Superior temporal gyrus (tissue), 1 donor: ENCODE measurements at regions not wholly inside any gene's neighbourhood (a gene's known extent, or its start where the extent isn't known, plus 50 kb on each side); places are given as distances from the start of the nearest gene placed in this dataset.

ENCODE experiments used
- DNase-seq: peaks from one replicate; pipeline ENCODE4 v3.0.0-alpha.2; 2016; ENCODE audit errors: extremely low spot score

DNA sequence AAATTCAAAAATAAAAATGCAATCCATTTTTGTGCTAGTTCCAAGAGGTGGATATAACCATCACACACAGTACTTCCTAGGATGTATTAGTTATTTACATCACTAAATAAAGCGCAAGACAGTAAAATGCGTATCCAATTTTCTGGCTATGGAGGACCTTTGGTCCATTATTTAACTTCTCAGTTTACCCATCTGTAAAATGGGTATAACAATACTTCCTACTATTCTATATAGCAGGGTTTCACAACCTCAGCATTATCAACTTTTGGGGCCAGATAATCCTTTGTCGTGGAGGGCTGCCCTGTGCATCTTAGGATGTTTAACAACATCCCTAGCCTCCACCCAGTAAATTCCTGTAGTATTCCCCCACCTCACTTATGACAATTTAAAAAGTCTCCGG, 275.1 kb upstream of the PKDCC start:
- no peak for DNase-seq

DNA sequence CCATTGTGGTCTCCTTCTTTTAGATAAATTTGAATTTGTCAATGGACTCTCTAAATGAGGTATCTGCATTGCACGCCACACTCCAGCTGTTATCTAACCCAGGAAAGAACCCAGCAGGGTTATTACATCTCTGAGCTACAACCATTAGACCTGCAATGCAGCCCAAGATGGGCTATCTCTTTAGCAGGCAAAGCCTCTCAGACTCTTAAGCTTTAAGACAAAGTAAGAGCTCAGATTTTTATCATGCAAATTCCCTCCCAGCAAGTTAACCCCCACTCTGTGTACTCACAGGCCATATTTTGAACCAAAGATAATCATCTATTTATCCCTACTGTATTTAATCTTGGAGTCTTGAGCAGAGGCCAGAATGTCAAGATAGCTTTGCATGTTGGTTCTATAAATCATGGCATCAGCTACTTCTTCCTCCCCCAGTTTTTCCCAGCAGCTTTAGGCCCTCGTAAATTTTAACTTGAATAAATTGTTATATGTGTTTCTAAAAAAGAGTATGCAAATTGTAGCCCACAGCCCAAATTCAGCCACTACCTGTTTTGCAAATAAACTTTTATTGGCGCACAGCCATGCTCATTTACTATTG, 273.7 kb upstream of the PKDCC start:
- no peak for DNase-seq

GRCh38 chr2:41775366-41776025, 272.3 kb upstream of the PKDCC start:
- no peak for DNase-seq

- DNase-seq = no peak
Observed at GRCh38 chr2:41779888-41780287, 267.9 kb upstream of the PKDCC start.

DNA sequence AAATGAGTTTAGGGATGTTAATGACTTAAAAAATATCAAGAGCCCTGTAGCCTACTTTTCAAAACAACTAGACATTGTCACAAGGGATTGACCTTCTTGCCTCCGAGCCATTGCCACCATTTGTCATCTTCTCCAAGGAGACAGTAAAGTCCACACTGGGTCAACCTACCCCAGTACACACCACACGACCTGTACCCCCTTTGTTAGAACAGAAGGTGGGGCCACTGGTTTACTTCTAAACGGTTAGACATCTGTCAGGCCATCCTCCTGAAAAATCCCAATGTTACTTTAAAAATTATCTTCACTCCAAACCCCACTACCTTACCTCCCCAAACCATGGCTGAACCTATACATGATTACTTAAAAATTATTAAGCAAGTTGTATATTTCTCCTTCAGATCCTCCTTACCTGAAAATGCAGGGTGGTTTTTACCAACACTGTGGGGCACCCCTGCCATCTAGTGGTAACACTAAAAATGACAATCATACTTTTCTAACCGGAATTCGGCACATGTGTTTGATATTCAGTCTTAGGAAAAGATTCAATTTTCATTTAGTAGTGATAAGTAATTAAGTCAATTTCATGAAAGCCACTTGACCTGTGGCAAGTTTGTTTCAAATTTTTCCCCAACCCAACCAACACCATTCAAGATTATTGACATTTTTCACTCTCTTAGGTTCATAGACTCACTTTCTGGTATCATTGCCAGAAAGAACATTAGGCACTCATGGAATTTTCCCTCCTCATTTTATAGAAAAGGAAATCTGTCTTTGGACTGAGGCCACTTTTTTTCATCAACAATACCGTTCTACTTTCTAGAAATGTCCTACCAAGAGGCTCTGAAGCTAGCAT, 265.3 kb upstream of the PKDCC start:
- DNase-seq = peak; percentile 83

- no peak for DNase-seq
Observed at GRCh38 chr2:41784496-41784895, 263.3 kb upstream of the PKDCC start.

GRCh38 chr2:41785251-41786022, 262.4 kb upstream of the PKDCC start:
- no peak for DNase-seq

GRCh38 chr2:41791523-41791922, 256.3 kb upstream of the PKDCC start:
- DNase-seq = no peak

DNA sequence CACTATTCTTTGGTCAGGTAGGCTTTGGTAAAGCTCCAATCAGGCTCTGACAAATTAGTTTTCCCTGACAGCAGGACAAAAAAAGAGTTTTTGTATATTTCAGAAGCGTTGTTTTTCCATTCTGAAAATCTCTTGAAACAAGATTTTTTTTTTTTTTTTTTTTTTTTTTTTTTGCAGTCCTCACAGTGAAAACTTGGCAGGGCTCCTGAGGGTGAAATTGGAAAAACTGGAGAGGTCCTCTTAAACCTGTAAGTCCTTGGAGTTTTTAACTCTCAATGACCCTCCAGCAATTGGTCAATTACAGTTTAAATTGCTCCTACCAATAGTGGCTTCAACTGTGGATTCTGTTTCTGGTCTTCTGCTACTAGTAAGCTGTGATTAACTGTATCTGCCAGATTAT, 244.5 kb upstream of the PKDCC start:
- no peak for DNase-seq

- no peak for DNase-seq
Observed at GRCh38 chr2:41806286-41806685, 241.5 kb upstream of the PKDCC start.

GRCh38 chr2:41821167-41821566, 226.7 kb upstream of the PKDCC start:
- DNase-seq = no peak

DNA sequence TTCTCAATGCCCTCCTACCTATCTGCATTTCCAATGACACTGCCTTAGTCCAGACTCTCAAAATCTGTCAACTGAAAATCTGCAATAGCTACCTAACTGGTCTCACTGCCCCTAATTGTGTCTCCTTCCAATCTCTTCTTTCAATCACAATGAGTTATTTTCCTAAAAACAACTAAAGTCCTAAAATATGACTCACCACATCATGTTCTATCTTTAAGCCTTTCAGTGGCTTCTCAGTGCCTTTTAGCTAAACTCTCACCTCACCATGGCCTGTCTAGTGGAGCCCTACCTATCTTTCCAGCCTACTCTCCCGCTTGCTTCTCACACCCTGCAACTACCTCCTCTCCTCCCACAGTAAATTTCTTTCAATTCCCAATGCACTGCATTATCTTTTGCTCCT, 220.9 kb upstream of the PKDCC start:
- DNase-seq = no peak

DNA sequence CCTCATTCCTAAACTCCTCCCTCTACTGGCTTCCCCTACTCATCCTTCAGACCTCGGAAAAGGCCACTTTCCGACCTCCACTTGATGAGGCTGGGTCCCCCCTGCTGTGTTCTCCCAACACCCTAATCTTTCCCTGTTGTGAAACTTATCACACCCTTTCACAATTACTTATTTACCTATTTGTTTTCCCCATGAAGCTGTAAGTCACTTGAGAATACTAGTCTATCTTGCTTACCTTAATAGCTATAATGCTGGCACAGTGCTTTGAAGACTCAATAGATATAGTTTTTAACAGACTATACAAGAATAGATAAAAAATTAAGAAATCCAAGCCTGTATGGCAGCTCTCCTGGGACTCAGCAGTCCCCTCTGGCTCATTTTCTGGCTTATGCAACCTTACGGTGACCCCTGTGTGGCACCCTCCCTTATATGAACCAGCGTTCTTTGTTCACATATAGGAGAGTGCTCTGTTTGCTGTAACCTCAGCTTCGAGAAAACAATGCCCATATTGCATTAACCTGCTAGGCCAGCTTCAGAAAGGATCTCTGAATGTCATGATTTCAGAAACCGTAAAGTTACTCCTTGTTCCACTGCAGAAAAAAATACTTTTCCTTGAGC, 220.4 kb upstream of the PKDCC start:
- DNase-seq = no peak

DNA sequence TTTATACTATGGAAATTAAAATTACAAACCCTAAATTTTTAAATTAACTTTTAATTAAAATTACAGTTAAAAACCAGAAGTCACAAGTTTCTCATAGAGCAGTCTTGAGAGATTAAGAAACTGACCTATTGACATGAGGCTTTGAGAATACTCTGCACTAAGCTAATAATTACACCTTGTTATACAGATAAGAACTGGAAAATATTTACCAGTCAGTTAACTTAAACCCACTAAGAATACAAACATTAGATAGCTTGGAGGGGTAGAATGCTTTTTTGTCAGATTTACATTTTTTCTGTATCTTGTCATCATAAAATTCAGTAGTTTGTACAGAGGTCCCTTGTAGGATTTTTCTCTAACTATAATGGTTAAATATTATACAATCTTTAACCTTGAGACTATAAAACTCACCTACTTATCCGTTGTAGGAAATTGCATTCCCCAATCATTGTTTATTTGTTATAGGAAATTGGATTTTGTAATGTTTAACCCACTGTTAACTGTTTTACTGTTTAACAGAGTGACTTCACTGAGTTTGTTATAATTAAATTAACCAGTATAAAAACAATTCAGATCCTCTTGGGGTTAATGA, 219.7 kb upstream of the PKDCC start:
- no peak for DNase-seq

DNA sequence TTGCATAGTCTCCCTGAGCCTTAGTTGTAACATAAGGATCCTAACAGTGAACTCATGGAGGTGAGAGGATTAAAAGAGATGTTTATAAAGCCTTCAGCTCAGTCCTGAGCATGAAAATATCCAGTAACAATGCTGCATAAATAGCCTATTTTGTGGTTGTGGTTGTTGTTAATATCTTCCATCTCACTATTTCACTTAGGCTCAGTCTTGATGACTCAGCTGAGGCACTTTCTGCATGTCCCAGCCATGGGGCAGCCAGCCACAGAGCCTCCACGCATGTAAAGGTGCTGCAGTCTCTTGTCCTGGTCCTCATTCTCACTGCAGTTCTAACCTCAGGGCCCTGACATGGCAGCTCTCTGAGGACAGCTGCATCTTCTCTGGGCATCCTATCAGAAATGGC, 218.8 kb upstream of the PKDCC start:
- DNase-seq = no peak

- no peak for DNase-seq
Observed at GRCh38 chr2:41830600-41830999, 217.2 kb upstream of the PKDCC start.

DNA sequence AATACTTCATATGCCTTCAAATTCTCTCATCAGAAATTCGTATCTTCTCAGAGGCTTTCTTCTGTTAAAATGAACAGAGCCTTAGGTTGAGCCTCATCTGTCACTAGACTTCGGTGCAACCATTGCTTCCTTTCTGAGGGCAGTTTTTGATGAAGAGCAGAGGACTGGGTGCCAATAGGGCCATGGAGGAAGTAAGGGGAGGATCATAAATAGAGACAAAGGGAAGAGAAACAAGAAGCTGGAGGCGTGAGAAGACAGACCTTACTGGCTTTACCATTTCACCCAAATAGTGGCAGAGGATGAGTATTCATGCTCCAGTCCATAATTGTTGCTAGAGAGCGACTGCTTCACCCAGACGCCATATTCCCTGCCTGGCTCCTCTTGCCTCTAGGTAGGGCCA, 215.6 kb upstream of the PKDCC start:
- DNase-seq = no peak

GRCh38 chr2:41835401-41835800, 212.4 kb upstream of the PKDCC start:
- no peak for DNase-seq

- peak; percentile 4 for DNase-seq
Observed at GRCh38 chr2:41836948-41837347, 210.9 kb upstream of the PKDCC start.

DNA sequence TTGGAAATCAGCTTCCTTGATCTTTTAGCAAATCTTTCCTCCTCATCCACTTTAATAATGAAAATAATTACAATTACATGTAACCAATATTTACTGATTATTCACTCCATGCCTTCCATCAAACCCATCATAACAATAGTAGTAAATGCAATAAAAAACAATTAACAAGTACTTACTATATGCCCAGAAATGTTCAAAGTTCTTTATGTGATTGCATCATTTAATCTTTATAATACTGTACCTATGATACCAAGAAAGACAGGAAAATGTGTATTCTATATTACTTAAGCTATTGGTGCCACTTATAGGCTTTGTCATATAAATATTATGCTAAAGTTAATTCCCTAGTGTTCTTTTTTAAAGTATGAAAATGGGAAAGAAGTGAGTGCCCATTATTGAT, 210.2 kb upstream of the PKDCC start:
- DNase-seq = no peak
